ENCODE measurements at regions not wholly inside any gene's neighbourhood (a gene's known extent, or its start where the extent isn't known, plus 50 kb on each side); places are given as distances from the start of the nearest gene placed in this dataset.

DNA sequence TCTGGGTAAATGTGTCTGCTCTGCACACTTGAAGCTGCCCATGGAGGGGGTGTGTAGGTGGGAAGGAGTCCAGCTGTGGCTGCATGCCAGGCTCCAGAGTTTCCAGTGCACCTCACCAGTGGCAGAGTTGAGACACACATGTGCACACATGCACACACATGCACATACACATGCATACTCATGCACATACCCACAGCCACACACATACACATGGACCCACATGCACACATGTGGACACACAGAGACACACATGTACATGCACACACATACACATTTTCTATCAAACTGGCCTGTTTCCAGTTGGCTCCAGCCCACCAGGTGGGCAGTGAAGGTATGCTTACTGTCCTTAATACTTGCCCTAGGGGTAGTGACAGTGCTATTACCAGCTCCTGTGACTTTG, 99.7 kb downstream of the RAMP3 start (continued):
- TF ChIP-seq, protein P1, sequence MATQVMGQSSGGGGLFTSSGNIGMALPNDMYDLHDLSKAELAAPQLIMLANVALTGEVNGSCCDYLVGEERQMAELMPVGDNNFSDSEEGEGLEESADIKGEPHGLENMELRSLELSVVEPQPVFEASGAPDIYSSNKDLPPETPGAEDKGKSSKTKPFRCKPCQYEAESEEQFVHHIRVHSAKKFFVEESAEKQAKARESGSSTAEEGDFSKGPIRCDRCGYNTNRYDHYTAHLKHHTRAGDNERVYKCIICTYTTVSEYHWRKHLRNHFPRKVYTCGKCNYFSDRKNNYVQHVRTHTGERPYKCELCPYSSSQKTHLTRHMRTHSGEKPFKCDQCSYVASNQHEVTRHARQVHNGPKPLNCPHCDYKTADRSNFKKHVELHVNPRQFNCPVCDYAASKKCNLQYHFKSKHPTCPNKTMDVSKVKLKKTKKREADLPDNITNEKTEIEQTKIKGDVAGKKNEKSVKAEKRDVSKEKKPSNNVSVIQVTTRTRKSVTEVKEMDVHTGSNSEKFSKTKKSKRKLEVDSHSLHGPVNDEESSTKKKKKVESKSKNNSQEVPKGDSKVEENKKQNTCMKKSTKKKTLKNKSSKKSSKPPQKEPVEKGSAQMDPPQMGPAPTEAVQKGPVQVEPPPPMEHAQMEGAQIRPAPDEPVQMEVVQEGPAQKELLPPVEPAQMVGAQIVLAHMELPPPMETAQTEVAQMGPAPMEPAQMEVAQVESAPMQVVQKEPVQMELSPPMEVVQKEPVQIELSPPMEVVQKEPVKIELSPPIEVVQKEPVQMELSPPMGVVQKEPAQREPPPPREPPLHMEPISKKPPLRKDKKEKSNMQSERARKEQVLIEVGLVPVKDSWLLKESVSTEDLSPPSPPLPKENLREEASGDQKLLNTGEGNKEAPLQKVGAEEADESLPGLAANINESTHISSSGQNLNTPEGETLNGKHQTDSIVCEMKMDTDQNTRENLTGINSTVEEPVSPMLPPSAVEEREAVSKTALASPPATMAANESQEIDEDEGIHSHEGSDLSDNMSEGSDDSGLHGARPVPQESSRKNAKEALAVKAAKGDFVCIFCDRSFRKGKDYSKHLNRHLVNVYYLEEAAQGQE (IDR thresholded peaks at IDR 0.05; ENCODE audit: unreplicated experiment) = no peak

- H3K4me1 ChIP-seq (ENCODE audit: insufficient read depth) = no peaks in the 10 kb centered on the region
- Mint-ChIP-seq H3K27me3 (ENCODE audit: insufficient read depth, low read depth, poor library complexity) (peaks cover 5% of the 10 kb centered on the region), H3K9me3 (peaks cover 22% of the 10 kb centered on the region), H3K27ac (no peak overlapping the region), H3K4me1 (peaks cover 8% of the 10 kb centered on the region), H3K36me3 (ENCODE audit: low read depth) (peaks cover 17% of the 10 kb centered on the region), H3K4me3 (no peak overlapping the region)
- H3K4me2 ChIP-seq = no peak overlapping the region
- no peaks in the 10 kb centered on the region for H3K79me2 ChIP-seq (replicated peaks; ENCODE audit: insufficient read depth)
- no peak overlapping the region for H3K4me3 ChIP-seq
- no peaks in the 10 kb centered on the region for H3F3A ChIP-seq (replicated peaks; ENCODE audit: low read depth)
- H2AFZ ChIP-seq = no peak overlapping the region
- no peaks in the 10 kb centered on the region for H3K36me3 ChIP-seq (ENCODE audit: insufficient read depth)
- no peak for DNase-seq (ENCODE audit: low spot score)
- no peaks in the 10 kb centered on the region for H3K27me3 ChIP-seq (ENCODE audit: insufficient read depth)
- H3K27ac ChIP-seq (ENCODE audit: low read depth) = no peak overlapping the region
- no peak for ATAC-seq
- H3K9me2 ChIP-seq (ENCODE audit: insufficient read depth) = 0 out of 2 replicates have a peak, but pooled peaks cover 4% of the 10 kb centered on the region
- H4K20me1 ChIP-seq (replicated peaks; ENCODE audit: insufficient read depth) = no peaks in the 10 kb centered on the region
- no peak for TF ChIP-seq ZNF331 (CRISPR knock-in tag; IDR thresholded peaks at IDR 0.05; ENCODE audit: low read depth)
- TF ChIP-seq STAT1 (IDR thresholded peaks at IDR 0.05; ENCODE audit: unreplicated experiment) = no peak
- TF ChIP-seq, protein P1 (IDR thresholded peaks at IDR 0.05; ENCODE audit: unreplicated experiment) = no peak
- TF ChIP-seq ETS1 (IDR thresholded peaks at IDR 0.05) = no peak
- TF ChIP-seq, protein P2, sequence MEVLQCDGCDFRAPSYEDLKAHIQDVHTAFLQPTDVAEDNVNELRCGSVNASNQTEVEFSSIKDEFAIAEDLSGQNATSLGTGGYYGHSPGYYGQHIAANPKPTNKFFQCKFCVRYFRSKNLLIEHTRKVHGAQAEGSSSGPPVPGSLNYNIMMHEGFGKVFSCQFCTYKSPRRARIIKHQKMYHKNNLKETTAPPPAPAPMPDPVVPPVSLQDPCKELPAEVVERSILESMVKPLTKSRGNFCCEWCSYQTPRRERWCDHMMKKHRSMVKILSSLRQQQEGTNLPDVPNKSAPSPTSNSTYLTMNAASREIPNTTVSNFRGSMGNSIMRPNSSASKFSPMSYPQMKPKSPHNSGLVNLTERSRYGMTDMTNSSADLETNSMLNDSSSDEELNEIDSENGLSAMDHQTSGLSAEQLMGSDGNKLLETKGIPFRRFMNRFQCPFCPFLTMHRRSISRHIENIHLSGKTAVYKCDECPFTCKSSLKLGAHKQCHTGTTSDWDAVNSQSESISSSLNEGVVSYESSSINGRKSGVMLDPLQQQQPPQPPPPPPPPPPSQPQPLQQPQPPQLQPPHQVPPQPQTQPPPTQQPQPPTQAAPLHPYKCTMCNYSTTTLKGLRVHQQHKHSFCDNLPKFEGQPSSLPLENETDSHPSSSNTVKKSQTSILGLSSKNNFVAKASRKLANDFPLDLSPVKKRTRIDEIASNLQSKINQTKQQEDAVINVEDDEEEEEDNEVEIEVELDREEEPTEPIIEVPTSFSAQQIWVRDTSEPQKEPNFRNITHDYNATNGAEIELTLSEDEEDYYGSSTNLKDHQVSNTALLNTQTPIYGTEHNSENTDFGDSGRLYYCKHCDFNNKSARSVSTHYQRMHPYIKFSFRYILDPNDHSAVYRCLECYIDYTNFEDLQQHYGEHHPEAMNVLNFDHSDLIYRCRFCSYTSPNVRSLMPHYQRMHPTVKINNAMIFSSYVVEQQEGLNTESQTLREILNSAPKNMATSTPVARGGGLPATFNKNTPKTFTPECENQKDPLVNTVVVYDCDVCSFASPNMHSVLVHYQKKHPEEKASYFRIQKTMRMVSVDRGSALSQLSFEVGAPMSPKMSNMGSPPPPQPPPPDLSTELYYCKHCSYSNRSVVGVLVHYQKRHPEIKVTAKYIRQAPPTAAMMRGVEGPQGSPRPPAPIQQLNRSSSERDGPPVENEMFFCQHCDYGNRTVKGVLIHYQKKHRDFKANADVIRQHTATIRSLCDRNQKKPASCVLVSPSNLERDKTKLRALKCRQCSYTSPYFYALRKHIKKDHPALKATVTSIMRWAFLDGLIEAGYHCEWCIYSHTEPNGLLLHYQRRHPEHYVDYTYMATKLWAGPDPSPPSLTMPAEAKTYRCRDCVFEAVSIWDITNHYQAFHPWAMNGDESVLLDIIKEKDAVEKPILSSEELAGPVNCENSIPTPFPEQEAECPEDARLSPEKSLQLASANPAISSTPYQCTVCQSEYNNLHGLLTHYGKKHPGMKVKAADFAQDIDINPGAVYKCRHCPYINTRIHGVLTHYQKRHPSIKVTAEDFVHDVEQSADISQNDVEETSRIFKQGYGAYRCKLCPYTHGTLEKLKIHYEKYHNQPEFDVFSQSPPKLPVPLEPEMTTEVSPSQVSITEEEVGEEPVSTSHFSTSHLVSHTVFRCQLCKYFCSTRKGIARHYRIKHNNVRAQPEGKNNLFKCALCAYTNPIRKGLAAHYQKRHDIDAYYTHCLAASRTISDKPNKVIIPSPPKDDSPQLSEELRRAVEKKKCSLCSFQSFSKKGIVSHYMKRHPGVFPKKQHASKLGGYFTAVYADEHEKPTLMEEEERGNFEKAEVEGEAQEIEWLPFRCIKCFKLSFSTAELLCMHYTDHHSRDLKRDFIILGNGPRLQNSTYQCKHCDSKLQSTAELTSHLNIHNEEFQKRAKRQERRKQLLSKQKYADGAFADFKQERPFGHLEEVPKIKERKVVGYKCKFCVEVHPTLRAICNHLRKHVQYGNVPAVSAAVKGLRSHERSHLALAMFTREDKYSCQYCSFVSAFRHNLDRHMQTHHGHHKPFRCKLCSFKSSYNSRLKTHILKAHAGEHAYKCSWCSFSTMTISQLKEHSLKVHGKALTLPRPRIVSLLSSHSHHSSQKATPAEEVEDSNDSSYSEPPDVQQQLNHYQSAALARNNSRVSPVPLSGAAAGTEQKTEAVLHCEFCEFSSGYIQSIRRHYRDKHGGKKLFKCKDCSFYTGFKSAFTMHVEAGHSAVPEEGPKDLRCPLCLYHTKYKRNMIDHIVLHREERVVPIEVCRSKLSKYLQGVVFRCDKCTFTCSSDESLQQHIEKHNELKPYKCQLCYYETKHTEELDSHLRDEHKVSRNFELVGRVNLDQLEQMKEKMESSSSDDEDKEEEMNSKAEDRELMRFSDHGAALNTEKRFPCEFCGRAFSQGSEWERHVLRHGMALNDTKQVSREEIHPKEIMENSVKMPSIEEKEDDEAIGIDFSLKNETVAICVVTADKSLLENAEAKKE (CRISPR knock-in tag; IDR thresholded peaks at IDR 0.05) = no peak
- no peak for TF ChIP-seq CREB1 (CRISPR knock-in tag; IDR thresholded peaks at IDR 0.05; ENCODE audit: low read depth)
- no peak for TF ChIP-seq POLR2AphosphoS5 (IDR thresholded peaks at IDR 0.05; ENCODE audit: low read depth)
- no peak for TF ChIP-seq EZH2 (IDR thresholded peaks at IDR 0.05; ENCODE audit: low read depth, unreplicated experiment)
- TF ChIP-seq ZNF114 (CRISPR knock-in tag; IDR thresholded peaks at IDR 0.05) = no peak
- TF ChIP-seq JUNB (IDR thresholded peaks at IDR 0.05; ENCODE audit: unreplicated experiment) = no peak
Observed at GRCh38 chr7:45258533-45259226, 101.1 kb downstream of the RAMP3 start.

Data from GM23338 (cell line).